Hepatocyte (in vitro differentiated cells): ENCODE measurements at regions not wholly inside any gene's neighbourhood (a gene's known extent, or its start where the extent isn't known, plus 50 kb on each side); places are given as distances from the start of the nearest gene placed in this dataset.
A peak's percentile ranks its signal among the peaks of the same experiment; 100 is the strongest.

Experiments used
- DNase-seq: peaks from one replicate; pipeline ENCODE4 v3.0.0-alpha.2; 2016; ENCODE audit warnings: low spot score
- H2AFZ ChIP-seq: fragments of 200-600 bp; sonication (generic); 2 replicates; pipeline ENCODE4 v1.6.0; 2016; ENCODE audit warnings: antibody characterized with exemption, mild to moderate bottlenecking
- H3K27ac ChIP-seq: fragments of 200-600 bp; sonication (generic); 2 replicates; pipeline ENCODE4 v1.5.1; 2016; ENCODE audit warnings: mild to moderate bottlenecking
- H3K27me3 ChIP-seq: fragments of 200-600 bp; sonication (generic); 2 replicates; pipeline ENCODE4 v1.6.1; 2016
- H3K36me3 ChIP-seq: fragments of 200-600 bp; sonication (generic); replicated peaks from 2 replicates; pipeline ENCODE4 v1.5.1; 2016; ENCODE audit warnings: low read depth; ENCODE audit not compliant: insufficient read depth
- H3K4me1 ChIP-seq: fragments of 200-600 bp; sonication (generic); 2 replicates; pipeline ENCODE4 v1.5.1; 2016; ENCODE audit warnings: mild to moderate bottlenecking, moderate library complexity; ENCODE audit not compliant: insufficient read depth
- H3K4me2 ChIP-seq: fragments of 200-600 bp; sonication (generic); 2 replicates; pipeline ENCODE4 v1.6.0; 2016
- H3K4me3 ChIP-seq: fragments of 200-600 bp; sonication (generic); 2 replicates; pipeline ENCODE4 v1.5.1; 2016; ENCODE audit warnings: mild to moderate bottlenecking
- H3K79me2 ChIP-seq: fragments of 200-600 bp; sonication (generic); 2 replicates; pipeline ENCODE4 v1.6.0; 2017; ENCODE audit warnings: mild to moderate bottlenecking
- H3K9me2 ChIP-seq: fragments of 200-600 bp; sonication (generic); replicated peaks from 2 replicates; pipeline ENCODE4 v1.6.0; 2017; ENCODE audit warnings: mild to moderate bottlenecking; ENCODE audit not compliant: insufficient read depth
- H3K9me3 ChIP-seq: fragments of 200-600 bp; sonication (generic); 2 replicates; pipeline ENCODE4 v1.5.1; 2016; ENCODE audit warnings: low read depth, mild to moderate bottlenecking
- H4K20me1 ChIP-seq: fragments of 200-600 bp; sonication (generic); 2 replicates; pipeline ENCODE4 v1.6.0; 2016; ENCODE audit warnings: mild to moderate bottlenecking; ENCODE audit not compliant: insufficient read depth, poor library complexity, severe bottlenecking
- CTCF ChIP-seq: fragments of 200-600 bp; sonication (generic); IDR thresholded peaks from 2 replicates; pipeline ENCODE4 v1.5.1; 2016; ENCODE audit warnings: antibody characterized with exemption, mild to moderate bottlenecking; ENCODE audit not compliant: poor library complexity
- EZH2 ChIP-seq: fragments of 200-600 bp; sonication (generic); IDR thresholded peaks from 2 replicates; pipeline ENCODE4 v1.6.1; 2016; ENCODE audit warnings: antibody characterized with exemption, mild to moderate bottlenecking, borderline replicate concordance
- EZH2phosphoT487 ChIP-seq: fragments of 200-600 bp; sonication (generic); IDR thresholded peaks from one replicate; pipeline ENCODE4 v1.6.1; 2018; ENCODE audit warnings: antibody characterized with exemption, mild to moderate bottlenecking, low read depth, moderate library complexity; ENCODE audit not compliant: unreplicated experiment, severe bottlenecking
- WGBS: methylation state at CpG from one replicate; pipeline ENCODE4 v1.1.6; 2016; ENCODE audit warnings: low lambda C conversion rate; ENCODE audit errors: missing lambda C conversion rate; 5-methylcytosine and 5-hydroxymethylcytosine counted together

DNA sequence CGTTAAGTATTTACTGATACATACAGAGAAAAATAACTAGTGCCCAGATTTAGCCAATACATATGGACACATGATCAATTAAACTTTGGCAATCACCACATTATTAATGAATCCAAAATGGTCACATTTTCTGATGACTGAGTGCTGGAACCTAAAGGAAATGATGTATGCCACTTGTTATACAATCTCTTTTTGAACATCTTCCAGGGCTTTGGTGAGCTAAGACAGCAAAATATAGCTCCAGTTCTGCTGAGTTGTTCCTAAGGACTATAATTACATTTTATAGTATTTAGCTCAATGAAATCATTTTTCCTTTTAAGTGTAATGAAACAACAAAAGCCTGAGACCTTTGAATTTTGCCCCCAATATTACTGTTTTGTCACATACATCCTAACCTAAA, 329.1 kb upstream of the ATP2B1 start:
- no peaks in the 10 kb centered on the region for H3K9me2 ChIP-seq

DNA sequence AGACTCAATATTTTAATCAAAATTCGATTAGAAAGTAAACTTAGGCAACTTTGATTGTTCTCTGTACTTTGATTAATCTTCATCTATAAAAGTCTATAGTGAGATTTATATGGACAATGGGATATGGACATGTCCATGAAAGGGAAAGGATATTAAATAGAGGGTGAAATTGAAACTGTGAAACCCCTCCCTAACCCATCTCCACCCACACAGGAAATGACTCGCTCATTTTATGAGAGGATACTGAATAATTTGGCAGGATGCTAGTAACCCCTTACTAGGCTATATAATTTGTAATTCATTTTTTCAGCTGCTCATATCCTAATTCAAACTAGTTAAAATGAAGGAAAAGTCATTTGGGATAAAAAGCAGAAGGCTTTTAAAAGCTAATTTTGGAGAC, 328.0 kb upstream of the ATP2B1 start:
- Histone ChIP-seq H3K27me3 (no peaks in the 10 kb centered on the region), H3K4me2 (no peak overlapping the region), H3K4me1 (no peaks in the 10 kb centered on the region), H3K9me3 (no peaks in the 10 kb centered on the region), H3K79me2 (no peaks in the 10 kb centered on the region), H4K20me1 (no peaks in the 10 kb centered on the region), H2AFZ (no peak overlapping the region), H3K9me2 (no peaks in the 10 kb centered on the region), H3K27ac (no peak overlapping the region), H3K36me3 (no peaks in the 10 kb centered on the region), H3K4me3 (no peak overlapping the region)
- DNase-seq = no peak
- 76% methylated on average over 2 of the region's 2 CpGs for WGBS
- no peak for TF ChIP-seq EZH2
- TF ChIP-seq CTCF = no peak
- no peak for TF ChIP-seq EZH2phosphoT487

More for the DNA sequence above, 329.1 kb upstream of the ATP2B1 start:
- Histone ChIP-seq H4K20me1 (no peaks in the 10 kb centered on the region), H3K27ac (no peak overlapping the region), H3K79me2 (no peaks in the 10 kb centered on the region), H3K27me3 (no peaks in the 10 kb centered on the region), H3K4me2 (no peak overlapping the region), H3K4me1 (no peaks in the 10 kb centered on the region), H3K36me3 (no peaks in the 10 kb centered on the region), H3K4me3 (no peak overlapping the region), H3K9me3 (no peaks in the 10 kb centered on the region), H2AFZ (no peak overlapping the region)
- DNase-seq = no peak
- no peak for TF ChIP-seq EZH2phosphoT487
- TF ChIP-seq EZH2 = no peak
- no peak for TF ChIP-seq CTCF
- 72% methylated on average over 1 of the region's 1 CpG for WGBS

DNA sequence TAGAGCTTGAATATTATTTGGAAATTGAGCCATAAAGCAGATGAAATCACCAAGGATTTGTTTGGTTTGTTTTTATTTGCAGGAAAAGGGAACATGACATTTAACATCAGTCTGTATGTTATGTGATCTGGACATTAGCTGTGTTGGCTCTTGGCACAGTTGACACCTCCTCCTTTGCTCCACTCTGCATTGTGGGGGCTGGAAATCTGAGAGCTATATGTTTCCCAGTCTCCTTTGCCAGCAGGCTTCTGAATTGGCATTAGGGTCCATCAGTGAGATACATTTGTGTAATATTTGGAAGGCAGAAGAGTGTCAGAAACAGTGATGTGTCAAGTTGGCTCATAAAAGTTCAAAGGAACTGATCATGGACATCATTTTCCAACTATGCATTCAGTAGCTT, 322.1 kb upstream of the ATP2B1 start:
- no peaks in the 10 kb centered on the region for H3K36me3 ChIP-seq
- H2AFZ ChIP-seq = no peak overlapping the region
- no peaks in the 10 kb centered on the region for H3K79me2 ChIP-seq
- TF ChIP-seq CTCF = no peak
- TF ChIP-seq EZH2phosphoT487 = no peak
- TF ChIP-seq EZH2 = no peak
- H3K4me3 ChIP-seq = no peak overlapping the region
- H3K9me3 ChIP-seq = no peaks in the 10 kb centered on the region
- H3K27me3 ChIP-seq = no peaks in the 10 kb centered on the region
- no peak for DNase-seq
- no peak overlapping the region for H3K4me2 ChIP-seq
- no peaks in the 10 kb centered on the region for H4K20me1 ChIP-seq
- no peaks in the 10 kb centered on the region for H3K9me2 ChIP-seq
- peaks cover 3% of the 10 kb centered on the region for H3K4me1 ChIP-seq
- no peak overlapping the region for H3K27ac ChIP-seq

- peak overlapping the region; percentile 8 for H3K27ac ChIP-seq
- 73% methylated on average over 2 of the region's 2 CpGs for WGBS
Measured at GRCh38 chr12:90029317-90029716, 320.7 kb upstream of the ATP2B1 start.

More at GRCh38 chr12:90029317-90029716, 320.7 kb upstream of the ATP2B1 start:
- DNase-seq = no peak
- H3K9me3 ChIP-seq = no peaks in the 10 kb centered on the region
- no peak overlapping the region for H2AFZ ChIP-seq
- no peaks in the 10 kb centered on the region for H3K9me2 ChIP-seq
- no peak overlapping the region for H3K4me2 ChIP-seq
- no peaks in the 10 kb centered on the region for H3K36me3 ChIP-seq
- H4K20me1 ChIP-seq = no peaks in the 10 kb centered on the region
- H3K4me1 ChIP-seq = peaks cover 3% of the 10 kb centered on the region
- no peaks in the 10 kb centered on the region for H3K79me2 ChIP-seq
- no peak overlapping the region for H3K4me3 ChIP-seq
- H3K27me3 ChIP-seq = no peaks in the 10 kb centered on the region
- TF ChIP-seq EZH2 = no peak
- no peak for TF ChIP-seq CTCF
- no peak for TF ChIP-seq EZH2phosphoT487
